Ishikawa (cell line): ENCODE measurements at regions not wholly inside any gene's neighbourhood (a gene's known extent, or its start where the extent isn't known, plus 50 kb on each side); places are given as distances from the start of the nearest gene placed in this dataset.

Experiments used
- EP300 ChIP-seq: IDR thresholded peaks from 2 replicates; pipeline ENCODE4 v1.6.1; 2012; ENCODE audit warnings: borderline replicate concordance
- NFIC ChIP-seq: IDR thresholded peaks from 2 replicates; pipeline ENCODE4 v1.6.1; 2012
- RAD21 ChIP-seq: IDR thresholded peaks from 2 replicates; pipeline ENCODE4 v1.6.1; 2012; ENCODE audit warnings: low read depth
- TAF1 ChIP-seq: IDR thresholded peaks from 2 replicates; pipeline ENCODE4 v1.6.1; 2012; ENCODE audit warnings: low read depth, mild to moderate bottlenecking
- YY1 ChIP-seq: IDR thresholded peaks from 2 replicates; pipeline ENCODE4 v1.6.1; 2012; ENCODE audit warnings: low read depth

DNA sequence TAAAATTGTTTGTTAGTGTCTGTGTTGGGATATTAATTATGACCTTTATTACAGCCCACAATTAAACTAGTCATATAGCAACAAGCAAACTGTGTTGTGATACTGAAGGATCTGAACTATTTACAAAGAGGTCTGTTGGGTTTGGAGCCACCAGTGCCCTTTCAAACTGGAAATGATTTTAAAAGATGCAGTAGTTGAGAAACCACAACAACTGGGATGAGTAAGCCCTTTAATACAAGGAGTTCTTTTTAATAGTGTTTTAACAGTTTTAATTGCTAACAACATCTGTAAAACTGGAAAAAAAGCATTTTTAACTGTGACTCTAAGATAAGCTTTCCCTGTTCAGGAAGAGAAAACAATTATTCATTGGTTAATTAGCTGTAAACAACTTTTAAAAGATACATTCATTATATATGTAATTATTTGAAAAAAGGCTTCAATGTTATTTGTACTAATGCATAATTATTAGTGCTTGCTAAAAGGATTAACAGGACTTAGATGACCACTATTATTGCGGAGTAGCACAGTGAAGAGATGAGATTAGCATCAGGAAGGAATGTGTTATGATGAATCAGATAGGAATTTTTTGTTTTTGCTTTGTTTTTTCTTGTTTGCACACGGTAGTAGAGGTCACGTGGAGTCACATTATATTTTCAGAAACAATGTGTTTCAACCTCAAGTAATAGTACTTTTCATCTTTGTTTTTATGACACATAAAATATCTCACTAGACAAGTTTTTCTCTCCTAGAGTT is 392.7 kb upstream of the FANCL start:
- TF ChIP-seq RAD21 (no peak), YY1 (no peak), NFIC (no peak), EP300 (no peak), TAF1 (no peak)
